ENCODE measurements at regions not wholly inside any gene's neighbourhood (a gene's known extent, or its start where the extent isn't known, plus 50 kb on each side); places are given as distances from the start of the nearest gene placed in this dataset.

DNA sequence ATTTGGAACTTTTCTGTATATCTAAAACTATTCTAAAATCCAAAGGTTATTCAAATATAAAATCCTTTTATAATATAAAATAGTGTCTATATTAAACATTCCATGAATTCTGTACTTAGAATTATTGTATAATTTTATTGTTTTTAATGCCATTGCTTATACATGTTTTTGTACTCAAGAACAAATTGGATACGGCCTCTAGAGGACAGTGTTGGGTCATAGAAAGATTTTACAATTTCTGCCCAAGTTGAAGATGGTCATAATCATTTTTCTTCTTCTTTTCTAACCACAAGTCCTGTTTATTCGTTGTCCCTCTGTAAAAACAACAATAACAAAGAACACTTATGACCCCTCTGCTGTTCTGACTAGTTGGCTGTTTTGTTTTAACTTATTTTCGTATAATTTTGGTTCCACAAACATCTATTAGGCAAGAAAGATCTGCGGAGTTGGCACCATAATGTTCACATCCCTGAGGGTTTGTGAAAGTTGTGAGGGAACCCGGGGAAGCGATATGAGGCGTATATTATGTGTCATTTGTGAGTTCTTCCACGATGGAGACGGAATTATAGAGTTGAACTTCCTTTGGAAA is 75.7 kb upstream of the KIF26B start:
- 73% methylated on average over 8 of the region's 9 CpGs for WGBS (ENCODE audit: insufficient coverage)
- Histone ChIP-seq H3K36me3 (ENCODE audit: control insufficient read depth, insufficient read depth, low read length) (no peaks in the 10 kb centered on the region), H3K27ac (ENCODE audit: low read length) (no peak overlapping the region), H3K9me3 (ENCODE audit: control insufficient read depth, insufficient read depth, low read length) (no peaks in the 10 kb centered on the region), H3K27me3 (ENCODE audit: control insufficient read depth, insufficient read depth, low read length) (no peaks in the 10 kb centered on the region), H3K4me3 (ENCODE audit: low read length) (no peak overlapping the region), H3K4me1 (ENCODE audit: control insufficient read depth, insufficient read depth, low read length) (no peaks in the 10 kb centered on the region)
- no peaks in the 10 kb centered on the region for H3K4me1 Mint-ChIP-seq
- ATAC-seq: no peak
- no peak overlapping the region for H3K4me3 Mint-ChIP-seq
- no peaks in the 10 kb centered on the region for H3K36me3 Mint-ChIP-seq
- intact Hi-C loops (cut with micrococcal nuclease): no loop called here
- peak in 1 of 2 donors; percentile 27 for DNase-seq
- H3K27me3 Mint-ChIP-seq (ENCODE audit: low read depth in 2 of 2): peaks cover 9% of the 10 kb centered on the region in 2 donors
- no peak overlapping the region for H3K27ac Mint-ChIP-seq
- H3K9me3 Mint-ChIP-seq: no peaks in the 10 kb centered on the region
- TF ChIP-seq, protein P1, sequence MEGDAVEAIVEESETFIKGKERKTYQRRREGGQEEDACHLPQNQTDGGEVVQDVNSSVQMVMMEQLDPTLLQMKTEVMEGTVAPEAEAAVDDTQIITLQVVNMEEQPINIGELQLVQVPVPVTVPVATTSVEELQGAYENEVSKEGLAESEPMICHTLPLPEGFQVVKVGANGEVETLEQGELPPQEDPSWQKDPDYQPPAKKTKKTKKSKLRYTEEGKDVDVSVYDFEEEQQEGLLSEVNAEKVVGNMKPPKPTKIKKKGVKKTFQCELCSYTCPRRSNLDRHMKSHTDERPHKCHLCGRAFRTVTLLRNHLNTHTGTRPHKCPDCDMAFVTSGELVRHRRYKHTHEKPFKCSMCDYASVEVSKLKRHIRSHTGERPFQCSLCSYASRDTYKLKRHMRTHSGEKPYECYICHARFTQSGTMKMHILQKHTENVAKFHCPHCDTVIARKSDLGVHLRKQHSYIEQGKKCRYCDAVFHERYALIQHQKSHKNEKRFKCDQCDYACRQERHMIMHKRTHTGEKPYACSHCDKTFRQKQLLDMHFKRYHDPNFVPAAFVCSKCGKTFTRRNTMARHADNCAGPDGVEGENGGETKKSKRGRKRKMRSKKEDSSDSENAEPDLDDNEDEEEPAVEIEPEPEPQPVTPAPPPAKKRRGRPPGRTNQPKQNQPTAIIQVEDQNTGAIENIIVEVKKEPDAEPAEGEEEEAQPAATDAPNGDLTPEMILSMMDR (IDR thresholded peaks at IDR 0.05): peak; percentile 36

DNA sequence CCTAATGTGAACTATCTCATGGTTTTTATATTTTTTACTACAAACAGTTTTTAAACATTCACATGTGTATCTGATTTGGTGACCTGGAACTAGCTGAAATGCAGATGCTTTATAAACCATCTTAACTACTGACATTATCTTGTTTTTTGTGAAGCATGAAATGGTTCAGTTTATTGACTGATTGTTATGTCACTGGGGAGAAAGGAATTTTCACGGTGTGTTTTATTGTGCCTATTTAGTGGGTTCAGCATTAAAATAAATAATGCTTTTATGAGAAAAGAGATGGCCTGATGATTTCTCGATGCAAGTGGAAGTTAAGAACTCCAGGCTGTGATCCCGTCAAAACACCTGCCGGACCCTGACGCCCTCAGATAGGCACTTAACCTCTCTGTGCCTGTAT is 79.9 kb upstream of the KIF26B start:
- Mint-ChIP-seq H3K36me3 (no peaks in the 10 kb centered on the region), H3K4me1 (no peaks in the 10 kb centered on the region), H3K4me3 (no peak overlapping the region), H3K27ac (no peak overlapping the region), H3K27me3 (ENCODE audit: low read depth in 2 of 2) (peaks cover 4 to 9% of the 10 kb centered on the region in 2 donors), H3K9me3 (no peaks in the 10 kb centered on the region)
- no peak for DNase-seq
- TF ChIP-seq, protein P1 (IDR thresholded peaks at IDR 0.05): no peak
- no peak for ATAC-seq
- Histone ChIP-seq H3K27ac (ENCODE audit: low read length) (no peak overlapping the region), H3K9me3 (ENCODE audit: control insufficient read depth, insufficient read depth, low read length) (no peaks in the 10 kb centered on the region), H3K27me3 (ENCODE audit: control insufficient read depth, insufficient read depth, low read length) (no peaks in the 10 kb centered on the region), H3K4me1 (ENCODE audit: control insufficient read depth, insufficient read depth, low read length) (no peaks in the 10 kb centered on the region), H3K36me3 (ENCODE audit: control insufficient read depth, insufficient read depth, low read length) (no peaks in the 10 kb centered on the region), H3K4me3 (ENCODE audit: low read length) (no peak overlapping the region)
- 94% methylated on average over 5 of the region's 5 CpGs for WGBS (ENCODE audit: insufficient coverage)
- intact Hi-C loops (cut with micrococcal nuclease): no loop called here

DNA sequence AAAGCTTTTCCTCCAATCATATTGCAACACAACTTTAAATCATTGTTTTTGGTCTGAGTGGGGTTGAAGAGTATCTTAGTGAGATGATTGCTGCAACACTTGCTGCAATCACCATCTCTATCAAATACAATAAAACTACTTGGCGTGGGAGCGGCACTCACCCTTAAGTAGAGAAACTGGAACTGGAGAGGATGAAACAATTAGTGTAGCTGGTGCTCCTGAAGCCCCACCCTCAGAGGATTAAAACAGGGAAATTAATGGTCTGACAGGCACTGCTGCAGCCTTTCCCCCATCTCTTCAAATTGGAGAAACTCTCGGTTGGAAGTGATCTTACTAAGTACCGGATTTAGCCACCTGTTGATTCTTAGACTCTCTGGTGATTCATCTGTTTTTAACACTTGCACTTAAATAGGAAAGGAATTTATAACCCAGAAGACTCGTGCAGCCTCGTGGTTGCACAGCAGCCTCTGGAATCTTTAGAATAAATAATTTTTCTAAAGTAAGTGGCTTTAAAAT is 80.5 kb upstream of the KIF26B start:
- intact Hi-C loops (cut with micrococcal nuclease): no loop called here
- no peaks in the 10 kb centered on the region for H3K9me3 ChIP-seq (ENCODE audit: control insufficient read depth, insufficient read depth, low read length)
- H3K36me3 Mint-ChIP-seq: no peaks in the 10 kb centered on the region
- H3K9me3 Mint-ChIP-seq: no peaks in the 10 kb centered on the region
- no peak overlapping the region for H3K4me3 ChIP-seq (ENCODE audit: low read length)
- TF ChIP-seq, protein P1 (IDR thresholded peaks at IDR 0.05): no peak
- no peak overlapping the region for H3K27ac ChIP-seq (ENCODE audit: low read length)
- H3K4me1 Mint-ChIP-seq: no peaks in the 10 kb centered on the region
- no peak overlapping the region for H3K4me3 Mint-ChIP-seq
- DNase-seq (no peak), ATAC-seq (no peak)
- peaks cover 4% of the 10 kb centered on the region in 2 donors for H3K27me3 Mint-ChIP-seq (ENCODE audit: low read depth in 2 of 2)
- no peaks in the 10 kb centered on the region for H3K4me1 ChIP-seq (ENCODE audit: control insufficient read depth, insufficient read depth, low read length)
- H3K36me3 ChIP-seq (ENCODE audit: control insufficient read depth, insufficient read depth, low read length): no peaks in the 10 kb centered on the region
- H3K27ac Mint-ChIP-seq: no peak overlapping the region
- H3K27me3 ChIP-seq (ENCODE audit: control insufficient read depth, insufficient read depth, low read length): no peaks in the 10 kb centered on the region
- WGBS (ENCODE audit: insufficient coverage): 75% methylated on average over 6 of the region's 6 CpGs
